A673 (cell line): ENCODE measurements at regions not wholly inside any gene's neighbourhood (a gene's known extent, or its start where the extent isn't known, plus 50 kb on each side); places are given as distances from the start of the nearest gene placed in this dataset.

Experiments used
- BruUV-seq: library from RNA; stranded (reverse); fragments of 400-500 nt; replicated peaks from 2 replicates; lab custom pipeline; 2021; lab: Mats Ljungman, UMichigan
- CTCF ChIA-PET: fragments of 300-600 bp; sonication (Branson Sonifier 250); formaldehyde crosslinking; loops from one replicate; lab custom pipeline; 2022; ENCODE audit warnings: antibody characterized with exemption; lab: Charles Lee
- POLR2A ChIA-PET: fragments of 300-600 bp; sonication (Branson Sonifier 250); formaldehyde crosslinking; loops from one replicate; lab custom pipeline; 2022; ENCODE audit warnings: antibody characterized with exemption; ENCODE audit not compliant: low non-redundant PET; lab: Charles Lee
- DNase-seq: peaks from one replicate; pipeline ENCODE4 v3.0.0-alpha.2; 2015; ENCODE audit warnings: low spot score
- H3K27ac ChIP-seq: fragments of 200-600 bp; sonication (generic); 2 replicates; pipeline ENCODE4 v1.5.1; 2016; ENCODE audit warnings: mixed run types, low read depth, mild to moderate bottlenecking, mixed read lengths, antibody characterized with exemption, low read length; ENCODE audit not compliant: poor library complexity, severe bottlenecking
- H3K27me3 ChIP-seq: fragments of 200-600 bp; sonication (generic); replicated peaks from 2 replicates; pipeline ENCODE4 v1.6.1; 2017; ENCODE audit warnings: mixed run types, low read depth, mild to moderate bottlenecking, mixed read lengths, antibody characterized with exemption, low read length; ENCODE audit not compliant: insufficient read depth, poor library complexity
- H3K36me3 ChIP-seq: fragments of 200-600 bp; sonication (generic); 2 replicates; pipeline ENCODE4 v1.6.1; 2016; ENCODE audit warnings: mixed run types, mild to moderate bottlenecking, mixed read lengths, antibody characterized with exemption, low read length; ENCODE audit not compliant: insufficient read depth, poor library complexity, severe bottlenecking
- H3K4me1 ChIP-seq: fragments of 200-600 bp; sonication (generic); 2 replicates; pipeline ENCODE4 v1.6.1; 2017; ENCODE audit warnings: mixed run types, mild to moderate bottlenecking, mixed read lengths, antibody characterized with exemption, low read length; ENCODE audit not compliant: insufficient read depth, poor library complexity, severe bottlenecking
- H3K4me3 ChIP-seq: fragments of 200-600 bp; sonication (generic); 2 replicates; pipeline ENCODE4 v1.5.1; 2016; ENCODE audit warnings: low read depth, mixed run types, mild to moderate bottlenecking, mixed read lengths, low read length; ENCODE audit not compliant: poor library complexity, severe bottlenecking
- H3K9me3 ChIP-seq: fragments of 200-600 bp; sonication (generic); 2 replicates; pipeline ENCODE4 v1.6.1; 2016; ENCODE audit warnings: mixed run types, low read depth, mild to moderate bottlenecking, mixed read lengths, antibody characterized with exemption, low read length; ENCODE audit not compliant: poor library complexity, severe bottlenecking
- EZH2 ChIP-seq: fragments of 200-600 bp; sonication (generic); IDR thresholded peaks from 2 replicates; pipeline ENCODE4 v1.6.1; 2017; ENCODE audit warnings: borderline replicate concordance, low read depth, mild to moderate bottlenecking, mixed read lengths, antibody characterized with exemption, low read length; ENCODE audit not compliant: poor library complexity, severe bottlenecking
- intact Hi-C: fragments of 100-400 bp; cut with micrococcal nuclease; formaldehyde crosslinking; loops from one replicate; pipeline ENCODE4 v1.10.0; 2022; ENCODE audit not compliant: unreplicated experiment
- TF ChIP-seq, protein P1 (sequence below): fragments of 300-800, 200-600 bp; sonication (generic); conservative IDR thresholded peaks from 2 replicates; pipeline ENCODE4 v1.5.1; 2017; ENCODE audit warnings: low read depth, mild to moderate bottlenecking, antibody characterized with exemption, low read length, moderate library complexity, mixed read lengths

DNA sequence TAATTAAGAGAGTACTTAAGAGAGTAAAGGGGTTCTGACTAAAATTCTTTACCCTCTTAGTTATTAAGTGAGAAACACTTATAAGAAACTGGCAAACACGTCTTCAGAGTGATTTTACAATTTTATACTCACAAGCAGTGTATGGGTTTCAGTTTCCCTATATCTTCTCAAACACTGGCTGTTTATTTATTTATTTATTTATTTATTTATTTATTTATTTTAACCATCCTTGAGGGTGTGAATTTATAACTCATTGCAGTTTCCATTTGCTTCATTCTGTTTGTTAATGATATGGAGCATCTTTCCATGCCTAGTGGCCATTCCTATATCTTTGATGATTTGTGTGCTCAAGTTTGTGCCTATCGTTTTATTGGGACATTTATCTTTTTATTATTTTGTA is 68.0 kb upstream of the SGCD start:
- POLR2A ChIA-PET, result no interaction called here
- DNase-seq, result no peak

DNA sequence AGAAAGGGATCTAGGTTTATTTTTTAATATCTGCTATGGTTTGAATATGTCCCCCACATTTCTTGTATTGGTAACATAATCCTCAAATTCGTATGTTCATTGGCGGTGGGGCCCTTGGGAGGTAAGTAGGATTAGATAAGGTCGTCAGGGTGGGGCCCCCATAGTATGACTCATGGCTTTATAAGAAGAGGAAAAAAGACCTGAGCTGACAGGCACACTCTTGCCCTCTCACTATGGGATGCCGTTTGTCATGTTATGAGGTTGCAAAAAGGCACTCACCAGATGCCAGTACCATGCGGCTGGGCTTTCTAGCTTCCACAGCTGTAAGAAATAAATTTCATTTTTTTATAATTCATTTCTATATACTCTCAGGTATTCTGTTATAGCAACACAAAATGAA is 67.3 kb upstream of the SGCD start:
- TF ChIP-seq EZH2, result no peak
- Histone ChIP-seq H3K9me3 (no peaks in the 10 kb centered on the region), H3K4me1 (no peaks in the 10 kb centered on the region), H3K4me3 (no peak overlapping the region), H3K27ac (no peak overlapping the region), H3K36me3 (no peaks in the 10 kb centered on the region), H3K27me3 (no peaks in the 10 kb centered on the region)
- no peak for DNase-seq
- ChIA-PET CTCF (no interaction called here), POLR2A (no interaction called here)
- intact Hi-C loops, result no loop called here
- BruUV-seq, result no TSS peak

More for the DNA sequence above, 68.0 kb upstream of the SGCD start:
- Histone ChIP-seq H3K4me1 (no peaks in the 10 kb centered on the region), H3K4me3 (no peak overlapping the region), H3K27me3 (no peaks in the 10 kb centered on the region), H3K36me3 (no peaks in the 10 kb centered on the region), H3K9me3 (no peaks in the 10 kb centered on the region), H3K27ac (no peak overlapping the region)
- TF ChIP-seq EZH2, result no peak
- TF ChIP-seq, protein P1, sequence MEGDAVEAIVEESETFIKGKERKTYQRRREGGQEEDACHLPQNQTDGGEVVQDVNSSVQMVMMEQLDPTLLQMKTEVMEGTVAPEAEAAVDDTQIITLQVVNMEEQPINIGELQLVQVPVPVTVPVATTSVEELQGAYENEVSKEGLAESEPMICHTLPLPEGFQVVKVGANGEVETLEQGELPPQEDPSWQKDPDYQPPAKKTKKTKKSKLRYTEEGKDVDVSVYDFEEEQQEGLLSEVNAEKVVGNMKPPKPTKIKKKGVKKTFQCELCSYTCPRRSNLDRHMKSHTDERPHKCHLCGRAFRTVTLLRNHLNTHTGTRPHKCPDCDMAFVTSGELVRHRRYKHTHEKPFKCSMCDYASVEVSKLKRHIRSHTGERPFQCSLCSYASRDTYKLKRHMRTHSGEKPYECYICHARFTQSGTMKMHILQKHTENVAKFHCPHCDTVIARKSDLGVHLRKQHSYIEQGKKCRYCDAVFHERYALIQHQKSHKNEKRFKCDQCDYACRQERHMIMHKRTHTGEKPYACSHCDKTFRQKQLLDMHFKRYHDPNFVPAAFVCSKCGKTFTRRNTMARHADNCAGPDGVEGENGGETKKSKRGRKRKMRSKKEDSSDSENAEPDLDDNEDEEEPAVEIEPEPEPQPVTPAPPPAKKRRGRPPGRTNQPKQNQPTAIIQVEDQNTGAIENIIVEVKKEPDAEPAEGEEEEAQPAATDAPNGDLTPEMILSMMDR, result no peak
- no TSS peak for BruUV-seq
- intact Hi-C loops, result no loop called here
- CTCF ChIA-PET, result no interaction called here

DNA sequence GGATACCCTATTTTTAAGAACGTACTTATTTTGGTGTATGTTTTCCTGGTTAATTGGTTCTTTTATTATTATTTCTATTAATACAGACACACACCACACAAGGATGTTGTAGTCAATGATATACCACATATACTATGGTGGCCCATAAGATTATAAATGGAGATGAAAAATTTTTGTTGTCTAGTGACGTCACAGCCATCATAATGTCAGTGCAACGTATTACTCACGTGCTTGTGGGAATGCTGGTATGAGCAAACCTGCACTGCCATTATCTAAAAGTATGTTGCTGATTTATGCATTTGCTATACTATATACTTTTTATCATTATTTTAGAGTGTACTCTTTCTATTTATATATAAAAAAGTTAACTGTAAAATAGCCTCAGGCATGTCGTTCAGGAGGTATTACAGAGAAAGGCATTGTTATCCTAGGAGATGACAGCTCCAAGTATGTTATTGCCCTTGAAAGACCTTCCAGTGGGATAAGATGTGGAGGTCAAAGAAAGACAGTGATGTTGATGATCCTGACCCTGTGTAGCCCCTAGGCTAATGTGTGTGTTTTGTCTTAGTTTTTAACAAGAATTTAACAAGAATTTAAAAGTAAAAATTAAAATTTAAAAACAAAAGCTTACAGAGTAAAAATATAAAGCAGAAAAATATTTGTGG is 65.6 kb upstream of the SGCD start:
- Histone ChIP-seq H3K4me3 (no peak overlapping the region), H3K27ac (no peak overlapping the region), H3K27me3 (no peaks in the 10 kb centered on the region), H3K9me3 (no peaks in the 10 kb centered on the region), H3K4me1 (no peaks in the 10 kb centered on the region), H3K36me3 (no peaks in the 10 kb centered on the region)
- no peak for DNase-seq
- no TSS peak for BruUV-seq
- CTCF ChIA-PET, result no interaction called here
- intact Hi-C loops, result no loop called here
- TF ChIP-seq, protein P1, result no peak
- no peak for TF ChIP-seq EZH2
- POLR2A ChIA-PET, result no interaction called here

DNA sequence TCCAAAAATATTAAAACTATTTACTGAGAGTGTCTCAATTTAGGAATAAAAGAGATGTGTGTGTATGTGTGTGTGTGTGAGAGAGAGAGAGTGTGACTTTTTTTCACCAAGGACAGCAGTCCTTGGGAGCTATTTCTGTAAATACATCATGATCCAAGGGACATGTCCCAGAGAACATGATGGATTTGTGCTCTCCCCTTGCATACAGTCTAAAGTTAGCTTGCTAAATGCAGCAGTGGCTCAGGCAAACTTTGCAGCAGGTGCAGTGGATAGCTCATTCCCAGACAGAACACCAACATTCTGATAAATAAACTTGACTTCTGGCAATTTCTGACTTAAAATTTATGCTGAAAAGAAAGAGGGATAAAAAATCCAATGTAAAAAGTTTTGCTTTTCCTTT is 55.4 kb upstream of the SGCD start:
- DNase-seq, result no peak
- intact Hi-C loops, result no loop called here
- Histone ChIP-seq H3K4me1 (no peaks in the 10 kb centered on the region), H3K4me3 (no peak overlapping the region), H3K27me3 (no peaks in the 10 kb centered on the region), H3K36me3 (no peaks in the 10 kb centered on the region), H3K27ac (no peak overlapping the region), H3K9me3 (no peaks in the 10 kb centered on the region)
- no TSS peak for BruUV-seq
- TF ChIP-seq, protein P1, result no peak
- TF ChIP-seq EZH2, result no peak
- ChIA-PET CTCF (no interaction called here), POLR2A (no interaction called here)
